SU-DHL-6 (cell line): ENCODE measurements at regions not wholly inside any gene's neighbourhood (a gene's known extent, or its start where the extent isn't known, plus 50 kb on each side); places are given as distances from the start of the nearest gene placed in this dataset.

Experiments used
- H2AFZ ChIP-seq: fragments of 200-600 bp; sonication (generic); 2 replicates; pipeline ENCODE4 v1.6.1; 2014; ENCODE audit warnings: low read depth, mild to moderate bottlenecking, moderate library complexity, mixed read lengths, antibody characterized with exemption, low read length; ENCODE audit not compliant: severe bottlenecking
- H3F3A ChIP-seq: fragments of 200-600 bp; shearing (Covaris generic); 2 replicates; pipeline ENCODE4 v1.6.0; 2016; ENCODE audit warnings: antibody characterized with exemption, mild to moderate bottlenecking; ENCODE audit not compliant: insufficient read depth
- H3K27ac ChIP-seq: fragments of 200-600 bp; sonication (generic); 2 replicates; pipeline ENCODE4 v1.5.1; 2016; ENCODE audit warnings: low read depth, mild to moderate bottlenecking, low read length, moderate library complexity, mixed read lengths
- H3K27me3 ChIP-seq: fragments of 200-600 bp; sonication (generic), shearing (Covaris generic); 2 replicates; pipeline ENCODE4 v1.6.0; 2014; ENCODE audit warnings: mild to moderate bottlenecking, low read length
- H3K36me3 ChIP-seq: fragments of 200-600 bp; sonication (generic); 2 replicates; pipeline ENCODE4 v1.6.1; 2014; ENCODE audit warnings: mild to moderate bottlenecking, low read length, mixed read lengths
- H3K4me2 ChIP-seq: fragments of 300-600, 200-600 bp; shearing (Covaris generic), sonication (generic); 2 replicates; pipeline ENCODE4 v1.6.0; 2014; ENCODE audit warnings: low read length, low read depth, mild to moderate bottlenecking; ENCODE audit not compliant: poor library complexity, severe bottlenecking
- H3K4me3 ChIP-seq: fragments of 200-600 bp; sonication (generic); 2 replicates; pipeline ENCODE4 v1.5.1; 2014; ENCODE audit warnings: antibody characterized with exemption, low read length, mild to moderate bottlenecking, mixed read lengths; ENCODE audit not compliant: insufficient read depth, poor library complexity, severe bottlenecking
- H3K79me2 ChIP-seq: fragments of 200-600 bp; sonication (generic); 2 replicates; pipeline ENCODE4 v1.6.1; 2014; ENCODE audit warnings: mild to moderate bottlenecking, low read length, moderate library complexity; ENCODE audit not compliant: insufficient read depth
- H3K9ac ChIP-seq: fragments of 200-600 bp; sonication (generic); 2 replicates; pipeline ENCODE4 v1.7.0; 2014; ENCODE audit warnings: mild to moderate bottlenecking, low read length
- H3K9me2 ChIP-seq: fragments of 200-600 bp; sonication (generic); replicated peaks from 2 replicates; pipeline ENCODE4 v1.6.1; 2014; ENCODE audit warnings: low read length; ENCODE audit not compliant: insufficient read depth
- H3K9me3 ChIP-seq: fragments of 200-600 bp; sonication (generic); 2 replicates; pipeline ENCODE4 v1.6.1; 2014; ENCODE audit warnings: low read length, mixed read lengths; ENCODE audit not compliant: insufficient read depth
- H4K20me1 ChIP-seq: fragments of 200-600 bp; sonication (generic); 2 replicates; pipeline ENCODE4 v1.6.1; 2014; ENCODE audit warnings: low read depth, mild to moderate bottlenecking, antibody characterized with exemption, low read length, moderate library complexity, mixed read lengths
- CTCF ChIP-seq: fragments of 200-600 bp; sonication (generic); IDR thresholded peaks from one replicate; pipeline ENCODE4 v1.5.1; 2017; ENCODE audit warnings: antibody characterized with exemption, mild to moderate bottlenecking, low read length, moderate library complexity; ENCODE audit not compliant: insufficient read depth, poor library complexity, severe bottlenecking
- EZH2phosphoT487 ChIP-seq: fragments of 200-600 bp; sonication (generic), shearing (Covaris generic); conservative IDR thresholded peaks from 2 replicates; pipeline ENCODE4 v1.6.1; 2018; ENCODE audit warnings: mild to moderate bottlenecking, antibody characterized with exemption, low read length, moderate library complexity, mixed read lengths

GRCh38 chr14:94710731-94711130, 59.2 kb downstream of the GSC start:
- no peak overlapping the region for H3K27ac ChIP-seq
- no peak overlapping the region for H3K4me3 ChIP-seq
- no peak overlapping the region for H3K9ac ChIP-seq
- no peak overlapping the region for H3K4me2 ChIP-seq
- no peak overlapping the region for H2AFZ ChIP-seq
- H3K27me3 ChIP-seq = no peaks in the 10 kb centered on the region
- H3K9me2 ChIP-seq = no peaks in the 10 kb centered on the region
- H3K9me3 ChIP-seq = no peaks in the 10 kb centered on the region
- no peaks in the 10 kb centered on the region for H4K20me1 ChIP-seq
- no peak for TF ChIP-seq EZH2phosphoT487
- TF ChIP-seq CTCF = no peak
- no peaks in the 10 kb centered on the region for H3K36me3 ChIP-seq
- H3F3A ChIP-seq = no peaks in the 10 kb centered on the region
- no peaks in the 10 kb centered on the region for H3K79me2 ChIP-seq

GRCh38 chr14:94707494-94707893, 62.4 kb downstream of the GSC start:
- no peaks in the 10 kb centered on the region for H3K27me3 ChIP-seq
- H3K27ac ChIP-seq = no peak overlapping the region
- H4K20me1 ChIP-seq = no peaks in the 10 kb centered on the region
- H2AFZ ChIP-seq = no peak overlapping the region
- TF ChIP-seq CTCF = no peak
- no peak for TF ChIP-seq EZH2phosphoT487
- H3K9me2 ChIP-seq = no peaks in the 10 kb centered on the region
- H3F3A ChIP-seq = no peaks in the 10 kb centered on the region
- H3K4me2 ChIP-seq = no peak overlapping the region
- H3K79me2 ChIP-seq = no peaks in the 10 kb centered on the region
- no peak overlapping the region for H3K4me3 ChIP-seq
- no peaks in the 10 kb centered on the region for H3K9me3 ChIP-seq
- H3K9ac ChIP-seq = no peak overlapping the region
- no peaks in the 10 kb centered on the region for H3K36me3 ChIP-seq

GRCh38 chr14:94706133-94706532, 63.8 kb downstream of the GSC start:
- H4K20me1 ChIP-seq = no peaks in the 10 kb centered on the region
- H3K9me3 ChIP-seq = no peaks in the 10 kb centered on the region
- no peaks in the 10 kb centered on the region for H3K79me2 ChIP-seq
- no peaks in the 10 kb centered on the region for H3F3A ChIP-seq
- no peak for TF ChIP-seq EZH2phosphoT487
- TF ChIP-seq CTCF = no peak
- no peaks in the 10 kb centered on the region for H3K9me2 ChIP-seq
- H3K27ac ChIP-seq = no peak overlapping the region
- no peaks in the 10 kb centered on the region for H3K36me3 ChIP-seq
- H3K4me3 ChIP-seq = no peak overlapping the region
- H3K9ac ChIP-seq = no peak overlapping the region
- H3K4me2 ChIP-seq = no peak overlapping the region
- no peak overlapping the region for H2AFZ ChIP-seq
- no peaks in the 10 kb centered on the region for H3K27me3 ChIP-seq

- H2AFZ ChIP-seq = no peak overlapping the region
- no peaks in the 10 kb centered on the region for H3K9me2 ChIP-seq
- H3K4me3 ChIP-seq = no peak overlapping the region
- H3K4me2 ChIP-seq = no peak overlapping the region
- H3K79me2 ChIP-seq = no peaks in the 10 kb centered on the region
- no peak overlapping the region for H3K9ac ChIP-seq
- no peaks in the 10 kb centered on the region for H3K9me3 ChIP-seq
- H3F3A ChIP-seq = no peaks in the 10 kb centered on the region
- no peak overlapping the region for H3K27ac ChIP-seq
- H3K36me3 ChIP-seq = no peaks in the 10 kb centered on the region
- no peaks in the 10 kb centered on the region for H4K20me1 ChIP-seq
- H3K27me3 ChIP-seq = no peaks in the 10 kb centered on the region
- TF ChIP-seq CTCF (no peak), EZH2phosphoT487 (no peak)
These were observed 67.3 kb downstream of the GSC start for GRCh38 chr14:94702629-94703028.
